ENCODE measurements at regions not wholly inside any gene's neighbourhood (a gene's known extent, or its start where the extent isn't known, plus 50 kb on each side); places are given as distances from the start of the nearest gene placed in this dataset.
"Not testable (repeated sequence)": the region's sequence is repeated elsewhere in the genome, so short reads cannot be mapped to it uniquely, and the experiment has no call there.

GRCh38 chr5:163330723-163331668, 106.4 kb upstream of the CCNG1 start:
- Histone ChIP-seq H3F3A (replicated peaks; ENCODE audit: low read depth) (no peaks in the 10 kb centered on the region; the same call in 1 of the 2 replicates), H3K4me1 (ENCODE audit: insufficient read depth) (peaks cover 28% of the 10 kb centered on the region), H3K36me3 (ENCODE audit: insufficient read depth) (no peaks in the 10 kb centered on the region), H2AFZ (no peak overlapping the region), H3K9me2 (ENCODE audit: insufficient read depth) (peaks cover 8% of the 10 kb centered on the region; the same call in 1 of the 2 replicates), H3K79me2 (replicated peaks; ENCODE audit: insufficient read depth) (no peaks in the 10 kb centered on the region), H3K4me2 (peak overlapping the region; percentile 30; the same call in 1 of the 2 replicates), H3K4me3 (peak overlapping the region; percentile 17), H3K27me3 (ENCODE audit: insufficient read depth) (no peaks in the 10 kb centered on the region), H4K20me1 (replicated peaks; ENCODE audit: insufficient read depth) (no peaks in the 10 kb centered on the region), H3K27ac (ENCODE audit: low read depth) (peak overlapping the region; percentile 90)
- peaks cover 12% of the 10 kb centered on the region for H3K27me3 Mint-ChIP-seq (ENCODE audit: insufficient read depth, low read depth, poor library complexity)
- DNase-seq (ENCODE audit: low spot score) (peak; percentile 84), ATAC-seq (peak; percentile 90)
- H3K27ac Mint-ChIP-seq, result peak overlapping the region; percentile 95
- peaks cover 9% of the 10 kb centered on the region for H3K36me3 Mint-ChIP-seq (ENCODE audit: low read depth)
- H3K4me3 Mint-ChIP-seq, result 0 out of 3 replicates have a peak overlapping the region, but pooled peaks have one; percentile 4
- TF ChIP-seq CREB1 (CRISPR knock-in tag; IDR thresholded peaks at IDR 0.05; ENCODE audit: low read depth), result no peak
- peak; percentile 80; the same call in 1 of the 2 replicates for TF ChIP-seq ZNF462 (CRISPR knock-in tag; IDR thresholded peaks at IDR 0.05)
- no peak for TF ChIP-seq ETS1 (IDR thresholded peaks at IDR 0.05)
- no peak for TF ChIP-seq ZNF331 (CRISPR knock-in tag; IDR thresholded peaks at IDR 0.05; ENCODE audit: low read depth)
- TF ChIP-seq JUNB (IDR thresholded peaks at IDR 0.05; ENCODE audit: unreplicated experiment), result no peak
- TF ChIP-seq NANOG (IDR thresholded peaks at IDR 0.05; ENCODE audit: borderline replicate concordance), result peak; percentile 65
- no peak for TF ChIP-seq REST (IDR thresholded peaks at IDR 0.05; ENCODE audit: unreplicated experiment)
- TF ChIP-seq STAT1 (IDR thresholded peaks at IDR 0.05; ENCODE audit: unreplicated experiment), result no peak
- H3K9me3 Mint-ChIP-seq, result peaks cover 5% of the 10 kb centered on the region
- peaks cover 52% of the 10 kb centered on the region for H3K4me1 Mint-ChIP-seq

GRCh38 chr5:163336074-163336473, 101.3 kb upstream of the CCNG1 start:
- not testable (repeated sequence) for H3K27ac ChIP-seq (ENCODE audit: low read depth); H3K27me3 ChIP-seq (ENCODE audit: insufficient read depth); H3K4me3 Mint-ChIP-seq; H3F3A ChIP-seq (replicated peaks; ENCODE audit: low read depth); H3K36me3 ChIP-seq (ENCODE audit: insufficient read depth); H3K27me3 Mint-ChIP-seq (ENCODE audit: insufficient read depth, low read depth, poor library complexity); H2AFZ ChIP-seq; H3K79me2 ChIP-seq (replicated peaks; ENCODE audit: insufficient read depth); H3K4me3 ChIP-seq; H3K9me3 Mint-ChIP-seq; ATAC-seq; DNase-seq (ENCODE audit: low spot score); H3K9me2 ChIP-seq (ENCODE audit: insufficient read depth); H3K4me2 ChIP-seq; H4K20me1 ChIP-seq (replicated peaks; ENCODE audit: insufficient read depth); H3K27ac Mint-ChIP-seq; H3K36me3 Mint-ChIP-seq (ENCODE audit: low read depth)
- peaks cover 22% of the 10 kb centered on the region for H3K4me1 Mint-ChIP-seq
- peaks cover 17% of the 10 kb centered on the region for H3K4me1 ChIP-seq (ENCODE audit: insufficient read depth)

Data from GM23338 (cell line).